ENCODE measurements at regions not wholly inside any gene's neighbourhood (a gene's known extent, or its start where the extent isn't known, plus 50 kb on each side); places are given as distances from the start of the nearest gene placed in this dataset.

- no peak overlapping the region for H3K27ac ChIP-seq (ENCODE audit: low read length)
- Mint-ChIP-seq H3K9me3 (no peaks in the 10 kb centered on the region), H3K27ac (no peak overlapping the region), H3K4me1 (no peaks in the 10 kb centered on the region), H3K36me3 (no peaks in the 10 kb centered on the region), H3K4me3 (no peak overlapping the region), H3K27me3 (ENCODE audit: low read depth in 2 of 2) (peaks cover 20 to 22% of the 10 kb centered on the region in 2 donors)
- H3K4me1 ChIP-seq (ENCODE audit: control insufficient read depth, insufficient read depth, low read length) = no peaks in the 10 kb centered on the region
- intact Hi-C loops (cut with micrococcal nuclease) = no loop called here
- TF ChIP-seq CTCF (IDR thresholded peaks at IDR 0.05) = no peak
- no peaks in the 10 kb centered on the region for H3K36me3 ChIP-seq (ENCODE audit: control insufficient read depth, insufficient read depth, low read length)
- H3K27me3 ChIP-seq (ENCODE audit: control insufficient read depth, insufficient read depth, low read length) = no peaks in the 10 kb centered on the region
- WGBS (ENCODE audit: insufficient coverage) = 81% methylated on average over 23 of the region's 23 CpGs
- no peak for ATAC-seq
- H3K4me3 ChIP-seq (ENCODE audit: low read length) = no peak overlapping the region
- H3K9me3 ChIP-seq (ENCODE audit: control insufficient read depth, insufficient read depth, low read length) = no peaks in the 10 kb centered on the region
- DNase-seq = no peak
Measured at GRCh38 chr11:119992171-119993051, 145.5 kb downstream of the TRIM29 start.

- 68% methylated on average over 3 of the region's 3 CpGs for WGBS (ENCODE audit: insufficient coverage)
- Mint-ChIP-seq H3K4me1 (no peaks in the 10 kb centered on the region), H3K27me3 (ENCODE audit: low read depth in 2 of 2) (peaks cover 20 to 23% of the 10 kb centered on the region in 2 donors), H3K9me3 (no peaks in the 10 kb centered on the region), H3K36me3 (no peaks in the 10 kb centered on the region), H3K27ac (no peak overlapping the region), H3K4me3 (no peak overlapping the region)
- intact Hi-C loops (cut with micrococcal nuclease) = no loop called here
- no peak for TF ChIP-seq CTCF (IDR thresholded peaks at IDR 0.05)
- Histone ChIP-seq H3K4me1 (ENCODE audit: control insufficient read depth, insufficient read depth, low read length) (no peaks in the 10 kb centered on the region), H3K9me3 (ENCODE audit: control insufficient read depth, insufficient read depth, low read length) (no peaks in the 10 kb centered on the region), H3K4me3 (ENCODE audit: low read length) (no peak overlapping the region), H3K27me3 (ENCODE audit: control insufficient read depth, insufficient read depth, low read length) (no peaks in the 10 kb centered on the region), H3K27ac (ENCODE audit: low read length) (no peak overlapping the region), H3K36me3 (ENCODE audit: control insufficient read depth, insufficient read depth, low read length) (no peaks in the 10 kb centered on the region)
- DNase-seq (no peak), ATAC-seq (no peak)
Measured at GRCh38 chr11:119991669-119992068, 146.2 kb downstream of the TRIM29 start.

GRCh38 chr11:119991022-119991404 is 146.9 kb downstream of the TRIM29 start:
- H3K36me3 ChIP-seq (ENCODE audit: control insufficient read depth, insufficient read depth, low read length) = no peaks in the 10 kb centered on the region
- intact Hi-C loops (cut with micrococcal nuclease) = no loop called here
- Mint-ChIP-seq H3K36me3 (no peaks in the 10 kb centered on the region), H3K4me3 (no peak overlapping the region), H3K4me1 (no peaks in the 10 kb centered on the region), H3K27ac (no peak overlapping the region), H3K9me3 (no peaks in the 10 kb centered on the region), H3K27me3 (ENCODE audit: low read depth in 2 of 2) (peaks cover 20 to 23% of the 10 kb centered on the region in 2 donors)
- no peaks in the 10 kb centered on the region for H3K4me1 ChIP-seq (ENCODE audit: control insufficient read depth, insufficient read depth, low read length)
- DNase-seq (no peak), ATAC-seq (no peak)
- no peaks in the 10 kb centered on the region for H3K9me3 ChIP-seq (ENCODE audit: control insufficient read depth, insufficient read depth, low read length)
- H3K27ac ChIP-seq (ENCODE audit: low read length) = no peak overlapping the region
- no peak overlapping the region for H3K4me3 ChIP-seq (ENCODE audit: low read length)
- H3K27me3 ChIP-seq (ENCODE audit: control insufficient read depth, insufficient read depth, low read length) = no peaks in the 10 kb centered on the region
- 81% methylated on average over 4 of the region's 4 CpGs for WGBS (ENCODE audit: insufficient coverage)
- TF ChIP-seq CTCF (IDR thresholded peaks at IDR 0.05) = no peak
